HFFc6 (cell line): ENCODE measurements at regions not wholly inside any gene's neighbourhood (a gene's known extent, or its start where the extent isn't known, plus 50 kb on each side); places are given as distances from the start of the nearest gene placed in this dataset.

Experiments
- DNase-seq: peaks from one replicate; pipeline ENCODE4 v3.0.0-alpha.2; 2018
- H3K27ac Mint-ChIP-seq: 2 replicates; pipeline ENCODE4 v1.8.0; 2020; ENCODE audit warnings: mild to moderate bottlenecking, mixed read lengths
- H3K27me3 Mint-ChIP-seq: 2 replicates; pipeline ENCODE4 v1.8.0; 2021; ENCODE audit warnings: mild to moderate bottlenecking, moderate library complexity, mixed read lengths; ENCODE audit not compliant: insufficient read depth
- H3K36me3 Mint-ChIP-seq: 2 replicates; pipeline ENCODE4 v1.8.0; 2021; ENCODE audit warnings: low read depth, mixed read lengths
- H3K4me1 Mint-ChIP-seq: 2 replicates; pipeline ENCODE4 v1.8.0; 2020; ENCODE audit warnings: low read depth, mixed read lengths
- H3K4me3 Mint-ChIP-seq: 2 replicates; pipeline ENCODE4 v1.8.0; 2020; ENCODE audit warnings: mild to moderate bottlenecking, moderate library complexity, mixed read lengths
- H3K9me3 Mint-ChIP-seq: 2 replicates; pipeline ENCODE4 v1.8.0; 2020; ENCODE audit warnings: mild to moderate bottlenecking, mixed read lengths
- CTCF ChIP-seq: fragments of 200-600 bp; sonication (generic); IDR thresholded peaks from 2 replicates; pipeline ENCODE4 v1.5.0; 2021; ENCODE audit warnings: antibody characterized with exemption, mild to moderate bottlenecking

- H3K27ac Mint-ChIP-seq, result no peak overlapping the region
- peaks cover 40% of the 10 kb centered on the region for H3K9me3 Mint-ChIP-seq
- no peaks in the 10 kb centered on the region for H3K4me1 Mint-ChIP-seq
- TF ChIP-seq CTCF, result no peak
- no peak overlapping the region for H3K4me3 Mint-ChIP-seq
- H3K27me3 Mint-ChIP-seq, result no peaks in the 10 kb centered on the region
- peaks cover 6% of the 10 kb centered on the region; the same call in 1 of the 2 replicates for H3K36me3 Mint-ChIP-seq
- DNase-seq, result no peak
These were observed 329.6 kb upstream of the ARRDC3 start for GRCh38 chr5:91712718-91713117.

- Mint-ChIP-seq H3K4me3 (no peak overlapping the region), H3K27ac (no peak overlapping the region)
- TF ChIP-seq CTCF, result no peak
These were observed 324.4 kb upstream of the ARRDC3 start for GRCh38 chr5:91707521-91707841.

GRCh38 chr5:91706785-91707520, 323.8 kb upstream of the ARRDC3 start:
- H3K9me3 Mint-ChIP-seq, result peaks cover 36% of the 10 kb centered on the region
- TF ChIP-seq CTCF, result no peak
- H3K27me3 Mint-ChIP-seq, result no peaks in the 10 kb centered on the region
- H3K4me3 Mint-ChIP-seq, result no peak overlapping the region
- H3K27ac Mint-ChIP-seq, result no peak overlapping the region
- H3K36me3 Mint-ChIP-seq, result no peaks in the 10 kb centered on the region
- no peak for DNase-seq
- no peaks in the 10 kb centered on the region for H3K4me1 Mint-ChIP-seq

More at GRCh38 chr5:91707521-91707841, 324.4 kb upstream of the ARRDC3 start:
- Mint-ChIP-seq H3K9me3 (peaks cover 38% of the 10 kb centered on the region), H3K27me3 (no peaks in the 10 kb centered on the region), H3K36me3 (no peaks in the 10 kb centered on the region), H3K4me1 (no peaks in the 10 kb centered on the region)
- no peak for DNase-seq

GRCh38 chr5:91703128-91703527, 320.0 kb upstream of the ARRDC3 start:
- no peak for TF ChIP-seq CTCF
- H3K4me3 Mint-ChIP-seq, result no peak overlapping the region
- DNase-seq, result no peak
- no peak overlapping the region for H3K27ac Mint-ChIP-seq
- peaks cover 39% of the 10 kb centered on the region for H3K9me3 Mint-ChIP-seq
- peaks cover 1% of the 10 kb centered on the region; the same call in 1 of the 2 replicates for H3K27me3 Mint-ChIP-seq
- H3K4me1 Mint-ChIP-seq, result no peaks in the 10 kb centered on the region
- H3K36me3 Mint-ChIP-seq, result no peaks in the 10 kb centered on the region

GRCh38 chr5:91699429-91699828, 316.3 kb upstream of the ARRDC3 start:
- peaks cover 1% of the 10 kb centered on the region; the same call in 1 of the 2 replicates for H3K27me3 Mint-ChIP-seq

More at GRCh38 chr5:91699429-91699828, 316.3 kb upstream of the ARRDC3 start:
- Mint-ChIP-seq H3K4me3 (no peak overlapping the region), H3K36me3 (no peaks in the 10 kb centered on the region), H3K27ac (no peak overlapping the region), H3K4me1 (no peaks in the 10 kb centered on the region), H3K9me3 (peaks cover 35% of the 10 kb centered on the region)
- no peak for DNase-seq
- TF ChIP-seq CTCF, result no peak
